ENCODE measurements at regions not wholly inside any gene's neighbourhood (a gene's known extent, or its start where the extent isn't known, plus 50 kb on each side); places are given as distances from the start of the nearest gene placed in this dataset.
"Not testable (repeated sequence)": the region's sequence is repeated elsewhere in the genome, so short reads cannot be mapped to it uniquely, and the experiment has no call there.

- DNase-seq: no peak
Observed at GRCh38 chr1:244326757-244327156, 125.0 kb downstream of the ADSS2 start.

- DNase-seq: no peak
Observed at GRCh38 chr1:244327533-244327932, 124.2 kb downstream of the ADSS2 start.

- DNase-seq: no peak
Observed at GRCh38 chr1:244328476-244328875, 123.2 kb downstream of the ADSS2 start.

- DNase-seq: no peak
Observed at GRCh38 chr1:244329591-244330317, 122.0 kb downstream of the ADSS2 start.

- DNase-seq: no peak
Observed at GRCh38 chr1:244330318-244330625, 121.4 kb downstream of the ADSS2 start.

- DNase-seq: not testable (repeated sequence)
Observed at GRCh38 chr1:244332761-244333160, 118.9 kb downstream of the ADSS2 start.

GRCh38 chr1:244334315-244334714 lies 117.4 kb downstream of the ADSS2 start:
- not testable (repeated sequence) for DNase-seq

- not testable (repeated sequence) for DNase-seq
Observed at GRCh38 chr1:244334842-244335241, 116.9 kb downstream of the ADSS2 start.

- no peak for DNase-seq
Observed at GRCh38 chr1:244335456-244335855, 116.3 kb downstream of the ADSS2 start.

GRCh38 chr1:244336232-244336899 lies 115.3 kb downstream of the ADSS2 start:
- DNase-seq: no peak

- no peak for DNase-seq
Observed at GRCh38 chr1:244337839-244338238, 113.9 kb downstream of the ADSS2 start.

- DNase-seq: no peak
Observed at GRCh38 chr1:244339073-244339692, 112.5 kb downstream of the ADSS2 start.

GRCh38 chr1:244339776-244340175 lies 111.9 kb downstream of the ADSS2 start:
- no peak for DNase-seq

GRCh38 chr1:244340396-244340795 lies 111.3 kb downstream of the ADSS2 start:
- DNase-seq: no peak

- no peak for DNase-seq
Observed at GRCh38 chr1:244341455-244342450, 110.0 kb downstream of the ADSS2 start.

GRCh38 chr1:244344001-244344400 lies 107.7 kb downstream of the ADSS2 start:
- DNase-seq: no peak

- no peak for DNase-seq
Observed at GRCh38 chr1:244346972-244347618, 104.6 kb downstream of the ADSS2 start.

- DNase-seq: no peak
Observed at GRCh38 chr1:244347942-244348341, 103.8 kb downstream of the ADSS2 start.

- no peak for DNase-seq
Observed at GRCh38 chr1:244349103-244349531, 102.6 kb downstream of the ADSS2 start.

GRCh38 chr1:244349581-244350001 lies 102.1 kb downstream of the ADSS2 start:
- DNase-seq: no peak

GRCh38 chr1:244350027-244350426 lies 101.7 kb downstream of the ADSS2 start:
- no peak for DNase-seq

GRCh38 chr1:244352156-244352830 lies 99.4 kb downstream of the ADSS2 start:
- no peak for DNase-seq
